Endothelial cell of umbilical vein (primary cell): ENCODE measurements at regions not wholly inside any gene's neighbourhood (a gene's known extent, or its start where the extent isn't known, plus 50 kb on each side); places are given as distances from the start of the nearest gene placed in this dataset.

Source experiments
- BruUV-seq: library from RNA; stranded (reverse); fragments of 400-500 nt; replicated peaks from 2 replicates; lab custom pipeline; 2021; lab: Mats Ljungman, UMichigan
- CTCF ChIA-PET: fragments of 300-600, 350-600 bp; sonication (Branson Sonifier 250); formaldehyde crosslinking; loops from one replicate; lab custom pipeline; 2021; ENCODE audit warnings: antibody characterized with exemption, inconsistent platforms; lab: Charles Lee
- POLR2A ChIA-PET: fragments of 300-600, 350-600 bp; sonication (Branson Sonifier 250); formaldehyde crosslinking; loops from one replicate; lab custom pipeline; 2021; ENCODE audit warnings: antibody characterized with exemption, inconsistent platforms; lab: Charles Lee
- DNase-seq: peaks from one replicate; pipeline ENCODE4 v3.0.0-alpha.2; 2011; ENCODE audit warnings: low read depth, low spot score
- FAIRE-seq: peaks from 2 replicates; lab custom pipeline; 2011; peaks lifted over from hg19 to GRCh38; lab: Jason Lieb, UNC
- H2AFZ ChIP-seq: 2 replicates; pipeline ENCODE4 v1.6.0; 2012; ENCODE audit warnings: low read depth, low read length, control low read depth, inconsistent platforms
- H3K27ac ChIP-seq: 2 replicates; pipeline ENCODE4 v1.5.1; 2011; ENCODE audit warnings: low read depth, mild to moderate bottlenecking, control low read depth, low read length, moderate library complexity; ENCODE audit not compliant: insufficient read depth
- H3K27me3 ChIP-seq, 2 experiments: 2 replicates each; pipeline versions ENCODE4 v1.6.0 to v1.6.1; 2011; ENCODE audit warnings: low read length in 2 of 2, mixed read lengths in 1 of 2; ENCODE audit not compliant: control insufficient read depth in 2 of 2, insufficient read depth in 2 of 2
- H3K36me3 ChIP-seq, 2 experiments: 2 replicates in 1 of 2; 3 replicates in 1 of 2; pipeline ENCODE4 v1.5.1; 2011; ENCODE audit warnings: low read length in 2 of 2, mild to moderate bottlenecking in 1 of 2, moderate library complexity in 1 of 2; ENCODE audit not compliant: control insufficient read depth in 2 of 2, insufficient read depth in 2 of 2; ENCODE audit errors: extremely low read depth in 1 of 2
- H3K4me1 ChIP-seq: 3 replicates; pipeline ENCODE4 v1.5.1; 2011; ENCODE audit warnings: mild to moderate bottlenecking, low read length; ENCODE audit not compliant: control insufficient read depth, insufficient read depth; ENCODE audit errors: extremely low read depth
- H3K4me2 ChIP-seq: 2 replicates; pipeline ENCODE4 v1.6.1; 2011; ENCODE audit warnings: low read length, control low read depth, mixed read lengths; ENCODE audit not compliant: insufficient read depth
- H3K4me3 ChIP-seq, 3 experiments: fragments of 200-600 bp in 1 of 3; sonication (generic), shearing (Covaris generic) in 1 of 3; replicated peaks in 1 of 3; 2 replicates each; pipeline ENCODE4 v1.5.1; 2011 to 2016; ENCODE audit warnings: control low read depth in 3 of 3, low read length in 3 of 3, mild to moderate bottlenecking in 2 of 3, inconsistent platforms in 1 of 3, low read depth in 1 of 3, moderate library complexity in 1 of 3; ENCODE audit not compliant: insufficient read depth in 1 of 3
- H3K79me2 ChIP-seq: 2 replicates; pipeline ENCODE4 v1.6.0; 2012; ENCODE audit warnings: low read length, inconsistent platforms; ENCODE audit not compliant: control insufficient read depth, insufficient read depth
- H3K9ac ChIP-seq: replicated peaks from 2 replicates; pipeline ENCODE3; 2011; ENCODE audit warnings: low read length, control low read depth; ENCODE audit not compliant: insufficient read depth; ENCODE audit errors: extremely low read depth
- H3K9me1 ChIP-seq: replicated peaks from 3 replicates; pipeline ENCODE4 v1.6.0; 2011; ENCODE audit warnings: mild to moderate bottlenecking, low read length; ENCODE audit not compliant: control insufficient read depth, insufficient read depth; ENCODE audit errors: extremely low read depth
- H3K9me3 ChIP-seq: replicated peaks from 2 replicates; pipeline ENCODE4 v1.5.1; 2012; ENCODE audit warnings: low read length, inconsistent platforms; ENCODE audit not compliant: control insufficient read depth, insufficient read depth
- H4K20me1 ChIP-seq: replicated peaks from 2 replicates; pipeline ENCODE3; 2011; ENCODE audit warnings: mild to moderate bottlenecking, low read length; ENCODE audit not compliant: control insufficient read depth, insufficient read depth; ENCODE audit errors: extremely low read depth
- EZH2 ChIP-seq: IDR thresholded peaks from 2 replicates; pipeline ENCODE4 v1.6.1; 2012; ENCODE audit warnings: borderline replicate concordance, low read depth, mild to moderate bottlenecking, moderate library complexity, low read length, inconsistent platforms; ENCODE audit not compliant: severe bottlenecking
- FOS ChIP-seq: IDR thresholded peaks from 2 replicates; pipeline ENCODE4 v1.6.1; 2011; ENCODE audit warnings: mild to moderate bottlenecking, low read length, moderate library complexity, borderline replicate concordance; ENCODE audit not compliant: insufficient read depth
- GATA2 ChIP-seq: IDR thresholded peaks from 2 replicates; pipeline ENCODE4 v1.7.0; 2011; ENCODE audit warnings: low read depth, mild to moderate bottlenecking, moderate library complexity, mixed read lengths, low read length; ENCODE audit not compliant: insufficient read length, insufficient read depth
- JUN ChIP-seq: IDR thresholded peaks from 2 replicates; pipeline ENCODE4 v1.6.1; 2011; ENCODE audit warnings: borderline replicate concordance, low read depth; ENCODE audit not compliant: insufficient read length, insufficient read depth
- MAX ChIP-seq: IDR thresholded peaks from 2 replicates; pipeline ENCODE4 v1.6.1; 2011; ENCODE audit not compliant: insufficient read depth, insufficient read length
- MYC ChIP-seq: IDR thresholded peaks from one replicate; pipeline ENCODE4 v1.6.1; 2011; ENCODE audit warnings: mild to moderate bottlenecking, low read depth, low read length
- POLR2A ChIP-seq: IDR thresholded peaks from 2 replicates; pipeline ENCODE4 v1.6.1; 2012; ENCODE audit warnings: low read depth, mild to moderate bottlenecking, control low read depth, low read length
- POLR2AphosphoS5 ChIP-seq: IDR thresholded peaks from 2 replicates; pipeline ENCODE4 v1.6.1; 2012; ENCODE audit warnings: low read depth, mild to moderate bottlenecking, control low read depth, low read length, moderate library complexity; ENCODE audit not compliant: insufficient read depth
- dilution Hi-C: fragments of 300-500 bp; cut with MboI; formaldehyde crosslinking; loops from one replicate; pipeline ENCODE4 v1.15.0; 2019; ENCODE audit warnings: low sequenced_read_pairs; ENCODE audit not compliant: extremely low pct_ligation_motif_present
- intact Hi-C: fragments of 100-400 bp; cut with micrococcal nuclease; formaldehyde crosslinking; loops from one replicate; pipeline ENCODE4 v1.10.0; 2022
- TF ChIP-seq, protein P1 (sequence below), 2 donors: IDR thresholded peaks; 1 replicate in 1 of 2; 2 replicates in 1 of 2; pipeline ENCODE4 v1.5.1; 2011; ENCODE audit warnings: low read length in 2 of 2, mild to moderate bottlenecking in 2 of 2, moderate library complexity in 2 of 2, control low read depth in 1 of 2, inconsistent platforms in 1 of 2, low read depth in 1 of 2; ENCODE audit not compliant: insufficient read depth in 1 of 2; ENCODE audit errors: extremely low read depth in 1 of 2

DNA sequence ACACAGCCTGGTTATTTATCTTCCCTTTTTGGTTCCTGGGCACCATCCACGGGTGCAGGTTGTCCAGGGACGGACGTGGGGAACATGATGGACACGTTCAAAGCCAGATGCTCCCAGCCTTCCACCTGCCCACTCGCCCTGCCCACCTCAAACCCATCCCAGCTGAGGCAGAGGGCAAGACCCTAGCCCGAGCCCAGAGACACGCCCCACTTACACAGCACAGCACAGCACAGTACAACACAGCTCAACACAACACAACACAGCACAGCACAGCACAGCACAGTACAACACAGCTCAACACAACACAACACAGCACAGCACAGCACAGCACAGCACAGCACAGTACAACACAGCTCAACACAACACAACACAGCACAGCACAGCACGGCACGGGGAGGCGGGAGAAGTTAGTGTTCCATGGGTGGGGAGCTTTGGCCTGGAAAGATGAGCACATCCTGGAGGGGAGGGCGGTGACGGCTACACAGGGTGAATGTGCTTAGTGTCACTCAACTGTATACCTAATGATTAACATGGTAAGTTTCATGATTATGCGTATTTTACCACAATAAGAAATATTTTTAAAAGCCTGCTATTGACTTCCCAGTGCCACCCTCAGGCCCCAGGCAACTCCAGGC lies 1507.5 kb downstream of the BRD1 start:
- dilution Hi-C loops, result no loop called here
- ChIA-PET POLR2A (no interaction called here), CTCF (no interaction called here)
- FAIRE-seq (no peak), DNase-seq (no peak)
- Histone ChIP-seq H3K27me3 (no peaks in the 10 kb centered on the region), H3K9ac (no peak overlapping the region), H3K9me3 (peaks cover 17% of the 10 kb centered on the region), H3K9me1 (no peaks in the 10 kb centered on the region), H4K20me1 (no peaks in the 10 kb centered on the region), H3K79me2 (no peaks in the 10 kb centered on the region), H3K4me2 (no peak overlapping the region), H3K27ac (no peak overlapping the region), H2AFZ (no peak overlapping the region), H3K36me3 (no peaks in the 10 kb centered on the region), H3K4me1 (no peaks in the 10 kb centered on the region), H3K4me3 (no peak overlapping the region)
- intact Hi-C loops, result no loop called here
- TF ChIP-seq POLR2AphosphoS5 (no peak), MAX (no peak), GATA2 (no peak), MYC (no peak), EZH2 (no peak), FOS (no peak), POLR2A (no peak), JUN (no peak)
- TF ChIP-seq, protein P1, sequence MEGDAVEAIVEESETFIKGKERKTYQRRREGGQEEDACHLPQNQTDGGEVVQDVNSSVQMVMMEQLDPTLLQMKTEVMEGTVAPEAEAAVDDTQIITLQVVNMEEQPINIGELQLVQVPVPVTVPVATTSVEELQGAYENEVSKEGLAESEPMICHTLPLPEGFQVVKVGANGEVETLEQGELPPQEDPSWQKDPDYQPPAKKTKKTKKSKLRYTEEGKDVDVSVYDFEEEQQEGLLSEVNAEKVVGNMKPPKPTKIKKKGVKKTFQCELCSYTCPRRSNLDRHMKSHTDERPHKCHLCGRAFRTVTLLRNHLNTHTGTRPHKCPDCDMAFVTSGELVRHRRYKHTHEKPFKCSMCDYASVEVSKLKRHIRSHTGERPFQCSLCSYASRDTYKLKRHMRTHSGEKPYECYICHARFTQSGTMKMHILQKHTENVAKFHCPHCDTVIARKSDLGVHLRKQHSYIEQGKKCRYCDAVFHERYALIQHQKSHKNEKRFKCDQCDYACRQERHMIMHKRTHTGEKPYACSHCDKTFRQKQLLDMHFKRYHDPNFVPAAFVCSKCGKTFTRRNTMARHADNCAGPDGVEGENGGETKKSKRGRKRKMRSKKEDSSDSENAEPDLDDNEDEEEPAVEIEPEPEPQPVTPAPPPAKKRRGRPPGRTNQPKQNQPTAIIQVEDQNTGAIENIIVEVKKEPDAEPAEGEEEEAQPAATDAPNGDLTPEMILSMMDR (IDR thresholded peaks at IDR 0.05; ENCODE audit: extremely low read depth in 1 of 2, insufficient read depth in 1 of 2, low read depth in 1 of 2, low read length in 2 of 2), result no peak
- no TSS peak for BruUV-seq
